Glutamatergic neuron (in vitro differentiated cells): ENCODE measurements at regions not wholly inside any gene's neighbourhood (a gene's known extent, or its start where the extent isn't known, plus 50 kb on each side); places are given as distances from the start of the nearest gene placed in this dataset.

Experiments used
- DNase-seq: peaks from one replicate; pipeline ENCODE4 v3.0.0; 2022
- H3K27ac Mint-ChIP-seq: one replicate; pipeline ENCODE4 v1.8.0; 2020; ENCODE audit warnings: mild to moderate bottlenecking, mixed read lengths, inconsistent platforms; ENCODE audit not compliant: unreplicated experiment
- H3K27me3 Mint-ChIP-seq: one replicate; pipeline ENCODE4 v1.8.0; 2020; ENCODE audit warnings: mild to moderate bottlenecking, moderate library complexity, mixed read lengths, inconsistent platforms; ENCODE audit not compliant: unreplicated experiment
- H3K36me3 Mint-ChIP-seq: one replicate; pipeline ENCODE4 v1.8.0; 2020; ENCODE audit warnings: mild to moderate bottlenecking, mixed read lengths, inconsistent platforms; ENCODE audit not compliant: unreplicated experiment
- H3K4me1 Mint-ChIP-seq: one replicate; pipeline ENCODE4 v1.8.0; 2020; ENCODE audit warnings: mild to moderate bottlenecking, low read depth, mixed read lengths, inconsistent platforms; ENCODE audit not compliant: unreplicated experiment
- H3K4me3 Mint-ChIP-seq: one replicate; pipeline ENCODE4 v1.8.0; 2020; ENCODE audit warnings: mild to moderate bottlenecking, mixed read lengths, inconsistent platforms; ENCODE audit not compliant: unreplicated experiment
- H3K9me3 Mint-ChIP-seq: one replicate; pipeline ENCODE4 v1.8.0; 2020; ENCODE audit warnings: mild to moderate bottlenecking, moderate library complexity, mixed read lengths, inconsistent platforms; ENCODE audit not compliant: unreplicated experiment
- CTCF ChIP-seq: fragments of 200-600 bp; sonication (generic); IDR thresholded peaks from one replicate; pipeline ENCODE4 v1.5.0; 2021; ENCODE audit not compliant: partially characterized antibody, unreplicated experiment

DNA sequence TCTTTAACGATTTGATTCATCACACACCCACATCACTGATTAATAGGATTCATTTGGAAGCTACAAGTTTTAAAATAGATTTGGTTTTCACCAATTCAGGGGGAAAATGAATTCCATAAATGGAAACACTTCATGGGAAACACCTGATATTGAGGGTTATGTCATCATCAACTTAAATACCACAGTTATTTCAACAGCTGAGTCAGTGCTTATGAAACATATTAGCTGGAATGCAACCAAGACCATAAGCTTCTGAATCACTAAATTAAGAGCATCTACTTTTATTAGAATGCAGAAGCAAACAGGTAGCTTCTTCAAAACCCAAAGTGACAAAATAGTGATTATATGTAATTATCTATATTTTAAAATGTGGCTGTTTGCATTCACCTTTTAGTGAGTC lies 207.8 kb upstream of the DCAF8L1 start:
- no peaks in the 10 kb centered on the region for H3K9me3 Mint-ChIP-seq
- H3K4me1 Mint-ChIP-seq, result no peaks in the 10 kb centered on the region
- no peak for DNase-seq
- H3K27me3 Mint-ChIP-seq, result no peaks in the 10 kb centered on the region
- no peak overlapping the region for H3K27ac Mint-ChIP-seq
- no peak for TF ChIP-seq CTCF
- no peak overlapping the region for H3K4me3 Mint-ChIP-seq
- H3K36me3 Mint-ChIP-seq, result no peaks in the 10 kb centered on the region

GRCh38 chrX:28188526-28188925 lies 207.3 kb upstream of the DCAF8L1 start:
- no peaks in the 10 kb centered on the region for H3K9me3 Mint-ChIP-seq
- H3K27me3 Mint-ChIP-seq, result no peaks in the 10 kb centered on the region
- no peaks in the 10 kb centered on the region for H3K4me1 Mint-ChIP-seq
- no peak for TF ChIP-seq CTCF
- H3K36me3 Mint-ChIP-seq, result no peaks in the 10 kb centered on the region
- DNase-seq, result no peak
- H3K4me3 Mint-ChIP-seq, result no peak overlapping the region
- H3K27ac Mint-ChIP-seq, result no peak overlapping the region

DNA sequence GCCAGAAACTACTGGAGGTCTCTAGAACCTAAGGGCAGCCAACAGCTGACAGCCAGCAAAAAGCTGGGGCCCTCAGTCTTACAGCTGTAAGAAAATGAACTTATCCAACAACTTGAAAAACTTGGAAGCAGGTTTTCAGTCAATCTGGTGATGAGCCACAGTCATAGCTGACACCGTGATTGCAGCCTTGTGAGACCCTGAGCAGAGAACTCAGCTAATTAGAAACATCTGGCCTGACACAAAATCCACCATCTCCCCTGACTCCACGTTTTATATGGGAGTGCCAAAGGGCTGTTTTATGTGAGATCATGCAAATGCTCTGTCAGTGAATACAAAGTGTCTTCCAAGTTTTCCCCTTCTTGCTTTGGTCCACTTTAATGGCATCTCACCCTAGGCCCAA lies 198.8 kb upstream of the DCAF8L1 start:
- H3K9me3 Mint-ChIP-seq, result no peaks in the 10 kb centered on the region
- H3K27me3 Mint-ChIP-seq, result no peaks in the 10 kb centered on the region
- no peaks in the 10 kb centered on the region for H3K36me3 Mint-ChIP-seq
- no peak overlapping the region for H3K4me3 Mint-ChIP-seq
- H3K27ac Mint-ChIP-seq, result no peak overlapping the region
- DNase-seq, result no peak
- H3K4me1 Mint-ChIP-seq, result no peaks in the 10 kb centered on the region
- TF ChIP-seq CTCF, result no peak

DNA sequence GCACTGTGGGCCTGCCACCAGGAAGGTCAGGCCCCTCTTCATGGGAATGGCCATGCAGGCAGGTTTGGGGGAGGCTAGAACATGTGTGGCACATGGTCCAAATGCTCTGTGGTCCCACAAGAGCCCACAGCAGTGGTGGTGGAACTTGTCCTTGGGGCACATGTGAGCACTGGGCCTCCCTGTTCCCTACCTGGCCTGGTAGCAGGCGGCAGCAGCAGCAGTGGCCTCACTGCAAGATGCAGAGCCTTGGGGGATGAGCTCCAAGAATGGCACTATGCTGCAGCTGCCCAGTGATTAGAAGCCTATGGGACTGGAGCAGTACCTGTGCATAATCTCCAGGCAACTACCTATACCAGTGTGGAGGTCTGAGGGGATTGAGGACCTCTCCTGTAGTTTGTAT lies 197.0 kb upstream of the DCAF8L1 start:
- Mint-ChIP-seq H3K27ac (no peak overlapping the region), H3K4me3 (no peak overlapping the region), H3K27me3 (no peaks in the 10 kb centered on the region), H3K36me3 (no peaks in the 10 kb centered on the region), H3K9me3 (no peaks in the 10 kb centered on the region), H3K4me1 (no peaks in the 10 kb centered on the region)
- no peak for DNase-seq
- no peak for TF ChIP-seq CTCF

- no peak overlapping the region for H3K4me3 Mint-ChIP-seq
- no peak overlapping the region for H3K27ac Mint-ChIP-seq
- TF ChIP-seq CTCF, result peak; percentile 42
- no peaks in the 10 kb centered on the region for H3K36me3 Mint-ChIP-seq
- H3K4me1 Mint-ChIP-seq, result no peaks in the 10 kb centered on the region
- H3K9me3 Mint-ChIP-seq, result no peaks in the 10 kb centered on the region
- DNase-seq, result no peak
- no peaks in the 10 kb centered on the region for H3K27me3 Mint-ChIP-seq
Observed at GRCh38 chrX:28177202-28177601, 196.0 kb upstream of the DCAF8L1 start.
